H1 (cell line): ENCODE measurements at regions not wholly inside any gene's neighbourhood (a gene's known extent, or its start where the extent isn't known, plus 50 kb on each side); places are given as distances from the start of the nearest gene placed in this dataset.

ENCODE experiments used
- CTCF ChIA-PET: fragments of 300-600 bp; sonication (Branson Sonifier 250); formaldehyde crosslinking; loops from one replicate; lab custom pipeline; 2021; ENCODE audit not compliant: partially characterized antibody; lab: Charles Lee
- POLR2A ChIA-PET: fragments of 300-600 bp; sonication (Branson Sonifier 250); formaldehyde crosslinking; loops from one replicate; lab custom pipeline; 2021; ENCODE audit warnings: inconsistent platforms; ENCODE audit not compliant: partially characterized antibody; lab: Charles Lee
- DNase-seq, 2 experiments: peaks; one replicate each; pipeline versions ENCODE4 v3.0.0 to v3.0.0-alpha.2; 2010 to 2022; ENCODE audit warnings: low spot score in 2 of 2, low read depth in 1 of 2, mixed read lengths in 1 of 2
- FAIRE-seq: peaks from 2 replicates; lab custom pipeline; 2011; peaks lifted over from hg19 to GRCh38; lab: Jason Lieb, UNC
- H2AFZ ChIP-seq: 2 replicates; pipeline ENCODE4 v1.8.1; 2012; ENCODE audit warnings: low read length, inconsistent platforms
- H2AK5ac ChIP-seq: 2 replicates; pipeline ENCODE4 v1.6.1; 2013; ENCODE audit warnings: low read depth, low read length
- H2BK120ac ChIP-seq: replicated peaks from 2 replicates; pipeline ENCODE3; 2013; ENCODE audit warnings: low read depth, low read length, inconsistent platforms
- H2BK12ac ChIP-seq: 2 replicates; pipeline ENCODE4 v1.6.1; 2013; ENCODE audit warnings: low read depth, low read length
- H2BK15ac ChIP-seq: 2 replicates; pipeline ENCODE4 v1.6.1; 2013; ENCODE audit warnings: low read length
- H2BK20ac ChIP-seq: 2 replicates; pipeline ENCODE4 v1.6.1; 2013; ENCODE audit warnings: low read length
- H2BK5ac ChIP-seq: 2 replicates; pipeline ENCODE4 v1.6.1; 2013; ENCODE audit warnings: low read depth, low read length
- H3K14ac ChIP-seq: 2 replicates; pipeline ENCODE4 v1.6.1; 2013; ENCODE audit warnings: inconsistent platforms; ENCODE audit not compliant: insufficient read length
- H3K18ac ChIP-seq: 2 replicates; pipeline ENCODE4 v1.6.1; 2013; ENCODE audit warnings: low read length; ENCODE audit errors: extremely low read depth
- H3K23ac ChIP-seq: 2 replicates; pipeline ENCODE4 v1.6.1; 2013; ENCODE audit warnings: inconsistent platforms; ENCODE audit not compliant: insufficient read length
- H3K23me2 ChIP-seq: 2 replicates; pipeline ENCODE4 v1.6.1; 2013; ENCODE audit warnings: low read depth, low read length
- H3K27ac ChIP-seq: 2 replicates; pipeline ENCODE4 v1.6.1; 2011; ENCODE audit warnings: low read depth, low read length, inconsistent platforms
- H3K27me3 ChIP-seq, 4 experiments: replicated peaks in 1 of 4; 1 replicate in 1 of 4; 2 replicates in 3 of 4; pipeline versions ENCODE4 v1.6.1 to v1.8.1; 2011 to 2013; ENCODE audit warnings: low read length in 3 of 4, mild to moderate bottlenecking in 3 of 4, inconsistent platforms in 2 of 4, mixed read lengths in 2 of 4, moderate library complexity in 1 of 4; ENCODE audit not compliant: control insufficient read depth in 3 of 4, insufficient read depth in 3 of 4; ENCODE audit errors: extremely low read depth in 1 of 4
- H3K36me3 ChIP-seq, 4 experiments: 2 replicates each; pipeline versions ENCODE4 v1.6.1 to v1.8.1; 2011 to 2013; ENCODE audit warnings: mild to moderate bottlenecking in 4 of 4, low read length in 3 of 4, moderate library complexity in 2 of 4, control low read depth in 1 of 4, inconsistent platforms in 1 of 4; ENCODE audit not compliant: insufficient read depth in 4 of 4, control insufficient read depth in 2 of 4
- H3K4ac ChIP-seq: replicated peaks from 2 replicates; pipeline ENCODE3; 2013; ENCODE audit warnings: low read length, low read depth, mixed read lengths, inconsistent platforms; ENCODE audit not compliant: insufficient read length
- H3K4me1 ChIP-seq, 4 experiments: replicated peaks in 1 of 4; 1 replicate in 1 of 4; 2 replicates in 3 of 4; pipeline versions ENCODE4 v1.6.1 to v1.8.1; 2011 to 2013; ENCODE audit warnings: low read length in 3 of 4, inconsistent platforms in 2 of 4, mixed read lengths in 1 of 4; ENCODE audit not compliant: insufficient read depth in 4 of 4, control insufficient read depth in 3 of 4
- H3K4me2 ChIP-seq, 2 experiments: 2 replicates each; pipeline versions ENCODE4 v1.6.1 to v1.8.1; 2011 to 2013; ENCODE audit warnings: low read depth in 2 of 2, low read length in 2 of 2, control low read depth in 1 of 2, inconsistent platforms in 1 of 2, mild to moderate bottlenecking in 1 of 2; ENCODE audit not compliant: insufficient read depth in 1 of 2
- H3K4me3 ChIP-seq, 4 experiments: fragments of 200-600, 300-600 bp in 1 of 4; sonication (generic), shearing (Covaris generic), sonication (Bioruptor Twin) in 1 of 4; 2 replicates each; pipeline versions ENCODE4 v1.5.1 to v1.8.1; 2011 to 2016; ENCODE audit warnings: low read length in 4 of 4, low read depth in 3 of 4, control low read depth in 2 of 4, inconsistent platforms in 2 of 4, mild to moderate bottlenecking in 2 of 4, mixed read lengths in 1 of 4, moderate library complexity in 1 of 4; ENCODE audit not compliant: insufficient read depth in 2 of 4; ENCODE audit errors: extremely low read depth in 1 of 4
- H3K56ac ChIP-seq: replicated peaks from 2 replicates; pipeline ENCODE3; 2013; ENCODE audit warnings: low read depth, mild to moderate bottlenecking, mixed read lengths, low read length, inconsistent platforms; ENCODE audit not compliant: insufficient read length
- H3K79me1 ChIP-seq: 2 replicates; pipeline ENCODE4 v1.6.1; 2013; ENCODE audit warnings: low read depth, low read length, control low read depth
- H3K79me2 ChIP-seq, 2 experiments: 2 replicates each; pipeline versions ENCODE4 v1.6.1 to v1.8.1; 2012 to 2013; ENCODE audit warnings: low read length in 2 of 2, mild to moderate bottlenecking in 2 of 2, inconsistent platforms in 1 of 2; ENCODE audit not compliant: insufficient read depth in 2 of 2, control insufficient read depth in 1 of 2
- H3K9ac ChIP-seq, 4 experiments: replicated peaks in 1 of 4; 1 replicate in 1 of 4; 2 replicates in 3 of 4; pipeline versions ENCODE4 v1.6.1 to v1.8.1; 2011 to 2013; ENCODE audit warnings: low read depth in 3 of 4, low read length in 3 of 4, control low read depth in 2 of 4, mild to moderate bottlenecking in 2 of 4, moderate library complexity in 2 of 4, inconsistent platforms in 1 of 4; ENCODE audit errors: extremely low read depth in 1 of 4
- H3K9me3 ChIP-seq, 2 experiments: 2 replicates each; pipeline versions ENCODE4 v1.6.1 to v1.8.1; 2012 to 2013; ENCODE audit warnings: mild to moderate bottlenecking in 2 of 2, moderate library complexity in 2 of 2, control low read depth in 1 of 2, inconsistent platforms in 1 of 2, low read depth in 1 of 2, low read length in 1 of 2, mixed read lengths in 1 of 2; ENCODE audit not compliant: insufficient read depth in 2 of 2
- H4K20me1 ChIP-seq, 2 experiments: replicated peaks in 1 of 2; 2 replicates each; pipeline versions ENCODE3 to v1.8.1; 2011 to 2013; ENCODE audit warnings: inconsistent platforms in 2 of 2, low read length in 2 of 2, mild to moderate bottlenecking in 1 of 2; ENCODE audit not compliant: insufficient read depth in 2 of 2, control insufficient read depth in 1 of 2
- H4K5ac ChIP-seq: 2 replicates; pipeline ENCODE4 v1.6.1; 2013; ENCODE audit warnings: low read length, low read depth, mixed read lengths, inconsistent platforms; ENCODE audit not compliant: insufficient read length
- H4K8ac ChIP-seq: 2 replicates; pipeline ENCODE4 v1.8.0; 2013; ENCODE audit warnings: mild to moderate bottlenecking, moderate library complexity, low read length, inconsistent platforms; ENCODE audit not compliant: insufficient read depth; ENCODE audit errors: extremely low read depth
- H4K91ac ChIP-seq: replicated peaks from 2 replicates; pipeline ENCODE3; 2013; ENCODE audit warnings: low read length, mixed read lengths, inconsistent platforms; ENCODE audit not compliant: insufficient read length
- BCL11A ChIP-seq, 2 experiments: IDR thresholded peaks; one replicate each; pipeline ENCODE4 v1.6.1; 2011; ENCODE audit warnings: low read depth in 2 of 2, low read length in 2 of 2, mild to moderate bottlenecking in 2 of 2
- CTBP2 ChIP-seq: IDR thresholded peaks from 2 replicates; pipeline ENCODE4 v1.7.0; 2011; ENCODE audit warnings: borderline replicate concordance, mild to moderate bottlenecking, moderate library complexity, mixed read lengths, low read length; ENCODE audit not compliant: insufficient read depth, insufficient read length
- SP2 ChIP-seq: IDR thresholded peaks from 2 replicates; pipeline ENCODE4 v1.6.1; 2012; ENCODE audit warnings: mild to moderate bottlenecking, low read length, inconsistent platforms
- TAF1 ChIP-seq: IDR thresholded peaks from 2 replicates; pipeline ENCODE4 v1.6.1; 2011; ENCODE audit warnings: mild to moderate bottlenecking, low read depth, low read length
- TCF12 ChIP-seq: IDR thresholded peaks from 2 replicates; pipeline ENCODE4 v1.6.1; 2011; ENCODE audit warnings: low read depth, mild to moderate bottlenecking, low read length
- WGBS, 2 experiments: shearing (Covaris generic) in 1 of 2; methylation state at CpG; one replicate each; pipeline versions ENCODE4 v1.1.6 to v1.1.7; 2013 to 2015; ENCODE audit warnings: low lambda C conversion rate in 2 of 2, mixed read lengths in 2 of 2, inconsistent platforms in 1 of 2, low coverage in 1 of 2, missing lambda C conversion rate in 1 of 2; ENCODE audit not compliant: insufficient replicate concordance in 2 of 2, insufficient coverage in 1 of 2, insufficient read length in 1 of 2; ENCODE audit errors: extremely low coverage in 1 of 2, missing lambda C conversion rate in 1 of 2; 5-methylcytosine and 5-hydroxymethylcytosine counted together
- TF ChIP-seq, protein P1 (sequence below): IDR thresholded peaks from 2 replicates; pipeline ENCODE4 v1.6.1; 2011; ENCODE audit warnings: low read depth, mild to moderate bottlenecking, low read length; ENCODE audit not compliant: insufficient read depth

DNA sequence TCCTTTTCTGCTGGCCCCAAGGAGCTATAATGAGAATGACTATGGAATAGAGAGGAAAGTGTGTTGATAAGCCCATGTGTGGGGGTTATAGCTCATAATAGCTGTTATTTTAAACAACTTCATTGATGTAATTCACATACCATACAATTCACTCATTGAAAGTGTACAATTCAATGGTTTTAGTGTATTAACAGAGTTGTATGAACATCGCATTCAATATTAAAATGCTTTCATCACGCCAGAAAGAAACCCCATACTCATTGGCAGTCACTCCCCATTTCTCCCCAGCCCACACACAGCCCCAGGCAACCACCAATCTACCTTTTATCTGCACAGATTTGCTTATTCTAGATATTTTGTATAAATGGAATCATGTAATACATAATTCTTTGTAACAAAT, 139.6 kb upstream of the CYP1B1 start:
- H3K18ac ChIP-seq: no peak overlapping the region
- H3K27me3 ChIP-seq: no peaks in the 10 kb centered on the region
- H3K4ac ChIP-seq: no peak overlapping the region
- TF ChIP-seq TCF12 (no peak), TAF1 (no peak), CTBP2 (no peak), BCL11A (IDR thresholded peaks at IDR 0.05; ENCODE audit: low read depth in 2 of 2, low read length in 2 of 2) (no peak), SP2 (no peak)
- TF ChIP-seq, protein P1, sequence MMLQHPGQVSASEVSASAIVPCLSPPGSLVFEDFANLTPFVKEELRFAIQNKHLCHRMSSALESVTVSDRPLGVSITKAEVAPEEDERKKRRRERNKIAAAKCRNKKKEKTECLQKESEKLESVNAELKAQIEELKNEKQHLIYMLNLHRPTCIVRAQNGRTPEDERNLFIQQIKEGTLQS: no peak
- no peaks in the 10 kb centered on the region for H3K79me1 ChIP-seq
- H3K36me3 ChIP-seq: no peaks in the 10 kb centered on the region
- no peak overlapping the region for H3K4me3 ChIP-seq
- no peak overlapping the region for H3K23ac ChIP-seq
- no peak overlapping the region for H4K91ac ChIP-seq
- no peak overlapping the region for H3K56ac ChIP-seq
- H3K4me2 ChIP-seq: no peak overlapping the region
- DNase-seq (no peak), FAIRE-seq (no peak)
- no peaks in the 10 kb centered on the region for H3K23me2 ChIP-seq
- no peak overlapping the region for H2BK15ac ChIP-seq
- no peak overlapping the region for H3K27ac ChIP-seq
- CTCF ChIA-PET: interaction anchor here (0.6 to 2.2 kb wide), 2 partner anchors 102 to 820 kb away, joined by 3 to 5 read pairs; no protein-coding TSS in a partner anchor
- no peak overlapping the region for H2BK12ac ChIP-seq
- WGBS, 2 experiments: 88% methylated on average over 2 of the region's 2 CpGs; no CpG with 5 or more reads in 1 of the 2 experiments
- H4K5ac ChIP-seq: no peak overlapping the region
- no peak overlapping the region for H4K8ac ChIP-seq
- H2BK20ac ChIP-seq: no peak overlapping the region
- H3K4me1 ChIP-seq: no peaks in the 10 kb centered on the region
- H3K14ac ChIP-seq: no peak overlapping the region
- no peak overlapping the region for H2AK5ac ChIP-seq
- H4K20me1 ChIP-seq: no peaks in the 10 kb centered on the region
- no peak overlapping the region for H2AFZ ChIP-seq
- no peak overlapping the region for H2BK5ac ChIP-seq
- H3K9me3 ChIP-seq: no peaks in the 10 kb centered on the region
- H2BK120ac ChIP-seq: no peak overlapping the region
- no peaks in the 10 kb centered on the region for H3K79me2 ChIP-seq
- no peak overlapping the region for H3K9ac ChIP-seq
- POLR2A ChIA-PET: no interaction called here
